Stimulated activated CD4-positive, alpha-beta T cell treated with anti-CD3 and anti-CD28 coated beads, Interleukin-15, amount 100 ng/mL, for 24 hours (primary cell): ENCODE measurements at regions not wholly inside any gene's neighbourhood (a gene's known extent, or its start where the extent isn't known, plus 50 kb on each side); places are given as distances from the start of the nearest gene placed in this dataset.

ENCODE experiments used
- DNase-seq: peaks from one replicate; pipeline ENCODE4 v3.0.0-alpha.2; 2020

GRCh38 chr11:97832451-97832850 is 1188.3 kb upstream of the CNTN5 start:
- DNase-seq: no peak

- DNase-seq: no peak
Observed at GRCh38 chr11:97833412-97833811, 1187.3 kb upstream of the CNTN5 start.

DNA sequence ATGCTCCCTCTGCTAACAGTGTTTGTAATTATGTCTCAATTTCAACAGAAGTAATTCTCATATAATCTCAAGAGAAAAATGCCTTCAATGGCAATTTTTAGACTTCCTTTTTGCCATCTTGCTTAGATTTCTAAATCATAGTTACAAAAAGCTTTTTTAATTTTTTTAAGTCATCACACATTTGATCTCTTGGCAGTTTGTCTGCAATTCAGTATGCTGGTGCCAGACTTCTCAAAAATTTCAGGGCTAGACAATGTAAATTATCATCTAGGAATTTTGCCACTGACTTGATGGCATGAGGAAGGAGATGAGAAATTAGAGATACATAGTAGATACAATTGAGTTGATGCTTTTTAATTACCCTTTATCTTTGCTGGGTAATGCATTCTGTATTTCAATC is 1176.7 kb upstream of the CNTN5 start:
- DNase-seq: no peak

DNA sequence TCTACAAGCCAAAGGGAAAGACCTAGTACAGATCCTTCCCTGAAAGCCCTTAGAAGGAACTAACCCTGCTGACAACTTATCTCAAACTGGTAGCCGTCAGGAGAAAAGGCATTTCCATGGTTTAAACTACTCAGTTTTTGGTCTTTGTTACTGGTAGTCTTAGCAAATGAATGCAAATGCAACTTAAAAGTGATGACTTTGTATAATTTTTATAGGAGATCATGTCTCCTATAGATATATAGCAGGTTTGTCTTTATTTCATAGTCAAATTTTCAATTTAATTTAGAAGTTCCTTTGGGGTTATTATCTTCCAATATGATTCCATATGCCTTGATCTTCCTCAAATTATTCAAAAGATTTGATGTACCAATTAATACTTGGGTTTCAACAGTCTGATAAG is 1173.0 kb upstream of the CNTN5 start:
- no peak for DNase-seq

DNA sequence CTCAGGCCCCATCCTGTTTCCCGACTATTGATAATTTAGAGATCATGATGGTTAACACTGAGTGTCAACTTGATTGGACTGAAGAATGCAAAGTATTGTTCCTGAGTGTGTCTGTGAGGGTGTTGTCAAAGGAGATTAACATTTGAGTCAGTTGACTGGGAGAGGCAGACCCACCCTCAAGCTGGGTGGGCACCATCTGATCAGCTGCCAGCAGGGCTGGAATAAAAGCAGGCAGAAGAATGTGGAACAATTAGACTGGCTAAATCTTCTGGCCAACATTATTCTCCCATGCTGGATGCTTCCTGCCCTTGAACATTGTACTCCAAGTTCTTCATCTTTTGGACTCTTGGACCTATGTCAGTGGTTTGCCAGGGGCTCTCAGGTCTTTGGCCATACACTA is 1170.0 kb upstream of the CNTN5 start:
- DNase-seq: no peak

DNA sequence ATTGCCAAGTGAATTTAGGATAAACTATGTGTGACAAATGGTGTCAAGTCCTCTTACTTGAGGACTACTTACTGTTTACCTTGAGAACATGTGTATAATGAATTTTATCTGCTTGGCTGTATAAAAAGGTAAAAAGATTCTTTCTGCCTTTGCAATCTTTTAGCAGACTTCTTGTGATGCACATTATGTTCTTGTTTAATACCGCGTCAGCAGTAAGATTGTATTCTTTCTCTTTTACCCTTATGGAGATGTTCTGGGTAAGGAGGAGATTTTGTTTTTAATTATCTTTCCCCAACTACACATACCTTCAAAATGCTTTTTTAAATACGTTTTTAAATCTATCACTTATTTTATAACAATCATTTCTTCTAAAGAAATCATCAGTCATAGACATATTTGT is 1166.4 kb upstream of the CNTN5 start:
- no peak for DNase-seq

- no peak for DNase-seq
Observed at GRCh38 chr11:97854877-97855276, 1165.9 kb upstream of the CNTN5 start.

DNA sequence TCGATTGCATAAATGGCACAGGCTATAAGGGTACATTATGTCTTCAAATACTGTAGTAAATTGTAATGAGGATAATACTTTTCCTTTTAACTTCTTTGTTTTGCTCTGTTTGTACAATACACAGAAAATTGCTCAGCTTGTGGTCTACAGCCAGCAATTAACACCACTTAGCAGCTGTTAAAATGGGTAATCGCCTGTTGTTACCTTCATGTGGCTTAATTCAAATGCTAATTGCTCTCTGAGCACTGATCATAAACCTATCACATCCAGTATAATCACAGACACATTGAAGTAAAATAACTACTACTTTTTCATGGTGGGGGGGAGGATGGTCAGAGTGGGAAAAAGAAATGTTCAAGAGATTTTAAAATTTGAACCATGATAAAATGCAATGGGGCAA is 1164.1 kb upstream of the CNTN5 start:
- DNase-seq: no peak

GRCh38 chr11:97860237-97860636 is 1160.5 kb upstream of the CNTN5 start:
- DNase-seq: no peak

DNA sequence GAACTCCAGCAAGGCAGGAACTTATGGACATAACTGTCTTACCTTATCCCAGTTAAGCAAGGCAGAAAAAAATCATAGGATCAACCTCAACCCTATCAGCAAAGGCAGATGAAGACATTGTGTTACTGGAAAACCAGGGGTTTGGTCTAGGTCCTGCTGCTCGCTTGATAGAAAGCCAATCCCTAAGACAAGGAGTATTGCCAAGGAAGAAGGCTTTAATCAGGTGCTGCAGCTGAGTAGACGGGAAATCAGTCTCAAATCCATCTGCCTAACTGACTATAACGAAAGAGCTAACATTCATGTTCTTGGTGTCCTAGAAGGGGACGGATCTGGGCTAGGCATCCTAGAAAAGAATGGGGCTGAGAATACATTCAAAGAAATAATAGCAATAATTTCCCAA is 1158.7 kb upstream of the CNTN5 start:
- DNase-seq: no peak

DNA sequence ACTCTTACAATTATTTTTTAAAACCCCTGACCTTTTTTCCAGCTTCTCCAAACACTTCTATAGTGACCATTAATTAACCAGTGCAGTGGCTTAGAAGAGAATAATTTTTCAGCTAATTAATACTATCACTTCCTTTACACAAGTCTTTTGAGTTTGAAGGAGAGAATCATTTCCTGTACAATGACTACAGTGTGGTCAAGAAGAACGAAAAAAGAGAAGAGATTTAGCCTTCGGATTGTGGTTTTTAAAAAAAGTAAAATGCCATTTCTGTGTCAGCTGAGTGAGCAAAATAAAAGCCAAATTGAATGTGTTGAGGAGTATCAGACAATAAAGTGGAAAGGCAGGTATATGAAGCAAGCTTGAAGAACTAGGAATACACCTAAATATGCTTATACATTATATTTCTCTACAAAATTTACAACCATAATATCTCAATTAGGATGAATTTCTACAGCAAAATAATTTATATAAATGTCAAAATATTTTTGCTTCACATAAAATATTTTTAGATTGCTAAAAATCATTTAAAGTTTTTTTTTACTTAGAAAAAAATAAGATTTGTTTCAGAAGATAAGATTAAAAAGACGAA is 1155.2 kb upstream of the CNTN5 start:
- no peak for DNase-seq

DNA sequence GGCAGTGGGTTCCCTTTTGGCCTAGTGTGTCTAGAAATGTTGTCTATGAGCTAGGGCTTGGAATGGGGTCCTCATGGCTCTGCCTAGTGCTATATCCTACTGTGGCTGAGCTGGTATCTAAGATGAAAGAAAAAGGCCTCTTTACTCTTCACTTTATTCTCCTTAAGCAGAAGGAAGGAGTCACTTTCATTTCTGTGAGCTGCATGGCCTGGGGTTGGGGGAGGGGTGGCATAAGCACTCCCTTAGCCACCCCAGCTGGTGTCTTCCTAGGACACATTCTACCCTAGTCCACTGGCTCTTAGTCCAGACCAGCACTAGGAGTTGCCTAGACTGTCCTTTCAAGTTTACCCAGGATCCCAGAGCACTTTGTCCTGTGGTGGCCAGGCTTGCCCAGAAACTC is 1148.9 kb upstream of the CNTN5 start:
- DNase-seq: no peak

DNA sequence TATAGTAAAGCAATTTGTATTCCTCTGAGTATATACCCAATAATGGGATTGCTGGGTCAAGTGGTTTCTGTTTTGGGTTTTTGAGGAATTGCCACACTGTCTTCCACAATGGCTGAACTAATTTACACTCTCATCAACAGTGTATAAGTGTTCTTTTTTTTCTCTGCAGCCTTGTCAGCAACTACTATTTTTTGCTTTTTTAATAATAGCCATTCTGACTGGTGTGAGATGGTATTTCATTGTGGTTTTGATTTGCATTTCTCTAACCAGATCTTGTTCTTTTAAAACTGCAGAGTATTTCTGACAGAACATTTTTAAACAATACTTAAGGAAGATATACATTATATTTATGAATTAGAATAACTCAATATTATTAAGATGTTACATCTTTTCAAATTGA is 1140.5 kb upstream of the CNTN5 start:
- no peak for DNase-seq

GRCh38 chr11:97883086-97883485 is 1137.7 kb upstream of the CNTN5 start:
- DNase-seq: no peak

DNA sequence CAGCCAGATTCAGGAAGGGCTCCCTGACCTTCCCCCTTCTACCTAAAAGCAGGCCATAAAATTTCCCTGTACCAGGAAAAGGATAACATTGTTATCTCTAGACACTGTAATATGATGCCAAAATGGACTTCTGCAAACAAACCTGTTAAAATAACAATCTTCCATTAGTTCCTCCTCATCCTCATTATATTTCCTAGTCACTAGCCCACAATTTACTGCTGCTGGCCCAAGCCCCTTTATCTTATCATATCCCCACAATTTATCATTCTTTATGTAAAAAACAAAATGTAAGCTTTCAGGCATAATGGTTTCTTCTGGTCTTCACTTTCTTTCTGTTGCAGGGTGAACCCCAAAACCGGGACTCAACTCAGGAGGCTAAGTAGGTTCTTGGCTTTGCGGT is 1132.1 kb upstream of the CNTN5 start:
- DNase-seq: no peak

- no peak for DNase-seq
Observed at GRCh38 chr11:97890466-97890865, 1130.3 kb upstream of the CNTN5 start.

DNA sequence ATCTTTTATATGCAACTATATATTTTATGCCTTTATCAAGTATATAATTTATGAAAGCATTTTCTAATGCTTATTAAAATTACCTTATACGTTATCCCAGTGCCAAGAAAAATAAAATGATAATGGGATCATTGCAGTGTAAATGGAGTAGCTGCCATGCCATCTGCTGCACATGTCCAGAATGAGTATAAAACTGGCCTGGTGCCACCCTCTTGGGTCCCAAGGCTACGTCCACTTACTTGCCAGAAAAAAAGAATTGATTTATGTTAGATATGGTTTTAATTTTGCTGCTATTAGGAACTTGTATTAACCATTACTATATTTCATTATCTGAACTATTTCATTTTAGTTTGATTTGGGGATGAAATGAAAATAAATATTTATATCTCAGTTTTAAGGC is 1127.1 kb upstream of the CNTN5 start:
- no peak for DNase-seq

GRCh38 chr11:97894978-97895377 is 1125.8 kb upstream of the CNTN5 start:
- no peak for DNase-seq

DNA sequence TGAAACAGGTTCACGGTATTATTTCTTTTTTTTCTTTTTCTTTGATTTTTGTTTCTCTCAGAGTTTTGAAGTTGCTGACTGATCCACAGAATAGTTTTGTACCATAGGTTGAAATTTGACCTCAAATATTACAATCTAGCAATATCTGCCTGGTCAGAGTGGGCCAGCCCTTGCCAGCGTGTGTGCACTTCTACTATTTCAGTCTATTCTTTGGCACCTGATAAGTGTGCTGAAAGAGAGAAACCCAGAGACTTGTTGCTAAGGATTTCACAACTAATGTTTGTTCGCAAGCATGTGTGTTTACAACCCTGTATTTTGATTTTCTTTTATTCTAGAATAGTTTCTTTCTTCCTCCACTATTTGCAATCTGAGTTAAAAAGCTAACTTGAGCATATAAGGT is 1125.2 kb upstream of the CNTN5 start:
- no peak for DNase-seq

GRCh38 chr11:97902828-97903227 is 1117.9 kb upstream of the CNTN5 start:
- DNase-seq: no peak

GRCh38 chr11:97905101-97905500 is 1115.6 kb upstream of the CNTN5 start:
- DNase-seq: no peak

DNA sequence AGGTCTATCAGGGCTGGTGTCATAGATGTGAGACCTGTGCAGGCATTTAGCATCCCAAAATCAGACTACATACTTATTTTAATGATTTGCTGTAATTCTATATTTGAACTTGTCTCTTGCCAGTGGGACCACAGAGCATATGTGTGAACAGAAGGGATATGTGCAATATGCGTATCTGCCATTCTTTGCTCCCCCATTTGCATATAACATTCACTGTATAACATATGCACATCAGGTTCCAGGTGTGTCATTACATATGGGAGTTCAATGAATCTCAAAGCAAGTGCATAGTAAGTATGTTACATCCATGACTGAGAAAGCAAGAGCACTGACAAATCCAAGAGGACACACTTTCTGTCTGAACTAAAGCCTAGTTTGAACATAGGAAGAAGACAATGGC is 1115.1 kb upstream of the CNTN5 start:
- no peak for DNase-seq

GRCh38 chr11:97908354-97908753 is 1112.4 kb upstream of the CNTN5 start:
- no peak for DNase-seq

- DNase-seq: no peak
Observed at GRCh38 chr11:97909614-97910399, 1110.9 kb upstream of the CNTN5 start.

GRCh38 chr11:97912629-97913028 is 1108.1 kb upstream of the CNTN5 start:
- no peak for DNase-seq
